Neural progenitor cell (in vitro differentiated cells): ENCODE measurements at regions not wholly inside any gene's neighbourhood (a gene's known extent, or its start where the extent isn't known, plus 50 kb on each side); places are given as distances from the start of the nearest gene placed in this dataset.

Experiments
- DNase-seq: peaks from one replicate; pipeline ENCODE4 v3.0.0-alpha.2; 2016; ENCODE audit warnings: low spot score
- H2AFZ ChIP-seq: fragments of 200-600 bp; sonication (generic); replicated peaks from 2 replicates; pipeline ENCODE4 v1.6.1; 2016; ENCODE audit warnings: antibody characterized with exemption
- H3F3A ChIP-seq: fragments of 200-600 bp; sonication (generic); 2 replicates; pipeline ENCODE4 v1.6.1; 2016; ENCODE audit warnings: antibody characterized with exemption, low read depth
- H3K27ac ChIP-seq: fragments of 200-600 bp; sonication (generic); 2 replicates; pipeline ENCODE4 v1.5.1; 2016; ENCODE audit warnings: mild to moderate bottlenecking
- H3K27me3 ChIP-seq: fragments of 200-600 bp; sonication (generic); 2 replicates; pipeline ENCODE4 v1.6.1; 2016; ENCODE audit warnings: mild to moderate bottlenecking, moderate library complexity
- H3K36me3 ChIP-seq: fragments of 200-600 bp; sonication (generic); 2 replicates; pipeline ENCODE4 v1.5.1; 2016
- H3K4me1 ChIP-seq: fragments of 200-600 bp; sonication (generic); 2 replicates; pipeline ENCODE4 v1.6.1; 2016; ENCODE audit warnings: mixed run types
- H3K4me2 ChIP-seq: fragments of 200-600 bp; sonication (generic); 2 replicates; pipeline ENCODE4 v1.6.1; 2016
- H3K4me3 ChIP-seq: fragments of 200-600 bp; sonication (generic); 2 replicates; pipeline ENCODE4 v1.5.1; 2016
- H3K79me2 ChIP-seq: fragments of 200-600 bp; sonication (generic); 2 replicates; pipeline ENCODE4 v1.6.1; 2016; ENCODE audit warnings: low read depth
- H3K9ac ChIP-seq: fragments of 200-600 bp; sonication (generic); 2 replicates; pipeline ENCODE4 v1.6.1; 2016
- H3K9me3 ChIP-seq: fragments of 200-600 bp; sonication (generic); 2 replicates; pipeline ENCODE4 v1.5.1; 2016; ENCODE audit warnings: low read depth
- H4K20me1 ChIP-seq: fragments of 200-600 bp; sonication (generic); 2 replicates; pipeline ENCODE4 v1.6.1; 2016; ENCODE audit warnings: low read depth
- H3K27ac Mint-ChIP-seq: 3 replicates; pipeline ENCODE4 v1.8.0; 2021; ENCODE audit warnings: mixed read lengths
- H3K27me3 Mint-ChIP-seq: 2 replicates; pipeline ENCODE4 v1.8.0; 2022; ENCODE audit warnings: low read depth, mild to moderate bottlenecking, inconsistent platforms, moderate library complexity, mixed read lengths; ENCODE audit not compliant: insufficient read depth
- H3K36me3 Mint-ChIP-seq: 3 replicates; pipeline ENCODE4 v1.8.0; 2021; ENCODE audit warnings: mixed read lengths
- H3K4me1 Mint-ChIP-seq: 3 replicates; pipeline ENCODE4 v1.8.0; 2021; ENCODE audit warnings: mixed read lengths
- H3K4me3 Mint-ChIP-seq: 3 replicates; pipeline ENCODE4 v1.8.0; 2021; ENCODE audit warnings: mild to moderate bottlenecking, moderate library complexity, mixed read lengths
- H3K9me3 Mint-ChIP-seq: 3 replicates; pipeline ENCODE4 v1.8.0; 2020; ENCODE audit warnings: mixed read lengths
- EZH2 ChIP-seq: fragments of 200-600 bp; sonication (generic); IDR thresholded peaks from 2 replicates; pipeline ENCODE4 v1.6.1; 2017; ENCODE audit warnings: antibody characterized with exemption, mild to moderate bottlenecking, moderate library complexity
- EZH2phosphoT487 ChIP-seq: fragments of 200-600 bp; sonication (generic); IDR thresholded peaks from 2 replicates; pipeline ENCODE4 v1.6.1; 2017; ENCODE audit warnings: antibody characterized with exemption
- TF ChIP-seq, protein P1 (sequence below): fragments of 200-600 bp; sonication (generic); IDR thresholded peaks from 2 replicates; pipeline ENCODE4 v1.5.1; 2017; ENCODE audit warnings: antibody characterized with exemption, mild to moderate bottlenecking

DNA sequence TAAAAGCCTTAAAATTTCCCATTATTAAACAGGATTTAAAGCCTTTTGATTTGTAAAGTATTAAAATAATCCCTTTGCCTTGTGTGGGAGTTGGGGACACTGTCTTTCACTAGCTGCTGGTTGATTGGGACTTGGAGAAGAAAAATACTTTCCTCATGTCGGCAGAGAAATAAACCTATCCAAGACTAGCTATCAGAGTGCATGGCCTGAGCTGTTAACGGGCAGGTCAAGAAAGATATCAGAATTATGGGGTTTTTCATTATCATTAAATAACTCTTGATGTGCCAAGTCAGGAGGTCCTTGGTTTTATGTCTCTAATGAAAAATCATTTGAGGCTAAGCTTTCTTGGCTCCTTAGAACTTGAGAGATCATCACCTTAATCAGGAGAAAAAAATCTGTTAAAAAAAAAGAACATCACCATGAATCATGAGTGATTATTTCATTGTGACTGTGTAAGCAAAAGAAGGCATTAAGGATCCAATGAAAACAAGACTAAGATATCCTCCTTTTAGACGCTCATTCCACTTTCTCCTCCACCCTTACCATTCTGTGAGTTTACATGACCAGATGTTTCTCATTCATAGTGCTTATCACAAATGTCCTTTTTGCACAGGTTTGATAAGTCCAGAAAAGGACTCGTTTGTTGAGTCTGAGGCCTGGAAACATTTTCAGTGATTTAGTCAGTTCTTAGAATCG lies 140.4 kb upstream of the EGFLAM start:
- no peak overlapping the region for H3K4me2 ChIP-seq
- H3K36me3 ChIP-seq: no peaks in the 10 kb centered on the region
- H3K27me3 ChIP-seq: no peaks in the 10 kb centered on the region
- DNase-seq: no peak
- no peak overlapping the region for H3K4me3 ChIP-seq
- no peak overlapping the region for H3K9ac ChIP-seq
- Mint-ChIP-seq H3K27me3 (no peaks in the 10 kb centered on the region), H3K36me3 (no peaks in the 10 kb centered on the region), H3K9me3 (no peaks in the 10 kb centered on the region), H3K4me3 (no peak overlapping the region), H3K4me1 (no peaks in the 10 kb centered on the region), H3K27ac (no peak overlapping the region)
- H3K27ac ChIP-seq: no peak overlapping the region
- H3F3A ChIP-seq: no peaks in the 10 kb centered on the region
- no peaks in the 10 kb centered on the region for H3K4me1 ChIP-seq
- H2AFZ ChIP-seq: no peak overlapping the region
- no peaks in the 10 kb centered on the region for H3K79me2 ChIP-seq
- H4K20me1 ChIP-seq: no peaks in the 10 kb centered on the region
- no peak for TF ChIP-seq EZH2
- TF ChIP-seq, protein P1, sequence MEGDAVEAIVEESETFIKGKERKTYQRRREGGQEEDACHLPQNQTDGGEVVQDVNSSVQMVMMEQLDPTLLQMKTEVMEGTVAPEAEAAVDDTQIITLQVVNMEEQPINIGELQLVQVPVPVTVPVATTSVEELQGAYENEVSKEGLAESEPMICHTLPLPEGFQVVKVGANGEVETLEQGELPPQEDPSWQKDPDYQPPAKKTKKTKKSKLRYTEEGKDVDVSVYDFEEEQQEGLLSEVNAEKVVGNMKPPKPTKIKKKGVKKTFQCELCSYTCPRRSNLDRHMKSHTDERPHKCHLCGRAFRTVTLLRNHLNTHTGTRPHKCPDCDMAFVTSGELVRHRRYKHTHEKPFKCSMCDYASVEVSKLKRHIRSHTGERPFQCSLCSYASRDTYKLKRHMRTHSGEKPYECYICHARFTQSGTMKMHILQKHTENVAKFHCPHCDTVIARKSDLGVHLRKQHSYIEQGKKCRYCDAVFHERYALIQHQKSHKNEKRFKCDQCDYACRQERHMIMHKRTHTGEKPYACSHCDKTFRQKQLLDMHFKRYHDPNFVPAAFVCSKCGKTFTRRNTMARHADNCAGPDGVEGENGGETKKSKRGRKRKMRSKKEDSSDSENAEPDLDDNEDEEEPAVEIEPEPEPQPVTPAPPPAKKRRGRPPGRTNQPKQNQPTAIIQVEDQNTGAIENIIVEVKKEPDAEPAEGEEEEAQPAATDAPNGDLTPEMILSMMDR: no peak
- no peak for TF ChIP-seq EZH2phosphoT487
- no peaks in the 10 kb centered on the region for H3K9me3 ChIP-seq

DNA sequence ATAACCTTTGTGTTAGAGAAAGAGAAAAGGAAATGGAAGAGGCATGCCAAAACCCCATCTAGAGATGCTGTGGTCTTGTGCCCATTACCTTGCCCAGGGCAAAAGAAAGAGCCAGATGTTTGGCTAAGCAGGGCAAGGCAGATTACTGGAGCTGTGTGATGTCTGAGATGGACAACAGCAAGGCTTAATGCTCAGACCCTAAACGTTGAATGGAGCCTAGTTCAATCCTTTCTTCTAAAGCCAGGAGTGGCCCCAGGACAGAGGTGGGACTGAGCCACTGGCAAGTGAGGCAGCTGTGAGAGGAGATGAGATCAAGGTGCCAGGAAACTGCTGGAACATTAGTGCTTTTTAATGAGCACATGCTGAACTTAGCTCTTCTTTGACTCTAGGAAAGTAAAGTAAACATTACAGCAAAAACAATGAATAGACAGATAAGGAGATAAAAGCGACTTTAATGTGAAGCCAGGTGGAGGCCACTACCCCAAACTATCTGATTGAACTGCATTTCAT lies 143.0 kb upstream of the EGFLAM start:
- H3K4me3 Mint-ChIP-seq: no peak overlapping the region
- Histone ChIP-seq H3K27me3 (no peaks in the 10 kb centered on the region), H4K20me1 (no peaks in the 10 kb centered on the region), H3K4me2 (no peak overlapping the region), H3K79me2 (no peaks in the 10 kb centered on the region), H3K36me3 (no peaks in the 10 kb centered on the region), H3F3A (no peaks in the 10 kb centered on the region), H3K9me3 (no peaks in the 10 kb centered on the region), H2AFZ (no peak overlapping the region), H3K4me1 (no peaks in the 10 kb centered on the region), H3K9ac (no peak overlapping the region), H3K4me3 (no peak overlapping the region), H3K27ac (no peak overlapping the region)
- DNase-seq: no peak
- no peaks in the 10 kb centered on the region for H3K4me1 Mint-ChIP-seq
- no peaks in the 10 kb centered on the region for H3K9me3 Mint-ChIP-seq
- TF ChIP-seq, protein P1: no peak
- TF ChIP-seq EZH2phosphoT487: no peak
- no peak for TF ChIP-seq EZH2
- no peaks in the 10 kb centered on the region for H3K27me3 Mint-ChIP-seq
- H3K27ac Mint-ChIP-seq: no peak overlapping the region
- H3K36me3 Mint-ChIP-seq: no peaks in the 10 kb centered on the region

DNA sequence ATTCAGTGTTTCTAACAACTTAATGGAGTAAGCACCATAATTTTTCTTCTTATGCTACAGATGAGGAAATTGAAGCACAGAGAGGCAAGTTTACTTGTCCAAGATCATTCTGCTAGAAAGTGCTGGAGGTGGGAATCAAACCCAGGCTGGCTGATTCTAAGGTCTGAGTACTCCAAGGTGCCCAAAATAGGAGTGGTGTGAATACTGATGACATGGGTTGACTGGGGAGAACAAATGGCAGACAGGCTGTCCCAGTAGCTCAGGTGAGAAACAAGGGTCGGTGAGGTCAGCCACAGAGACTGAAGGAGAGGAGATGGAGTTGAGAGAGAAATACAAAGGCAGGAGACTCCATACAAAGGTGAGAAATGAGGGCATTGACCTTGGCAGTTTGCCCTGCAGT lies 144.5 kb upstream of the EGFLAM start:
- Histone ChIP-seq H3K9ac (no peak overlapping the region), H3K4me1 (no peaks in the 10 kb centered on the region), H3K27me3 (no peaks in the 10 kb centered on the region), H3K4me2 (no peak overlapping the region), H4K20me1 (no peaks in the 10 kb centered on the region), H3F3A (no peaks in the 10 kb centered on the region), H3K36me3 (no peaks in the 10 kb centered on the region), H2AFZ (no peak overlapping the region), H3K27ac (no peak overlapping the region), H3K79me2 (no peaks in the 10 kb centered on the region), H3K4me3 (no peak overlapping the region), H3K9me3 (no peaks in the 10 kb centered on the region)
- no peak for DNase-seq
- no peak overlapping the region for H3K27ac Mint-ChIP-seq
- no peaks in the 10 kb centered on the region for H3K4me1 Mint-ChIP-seq
- H3K9me3 Mint-ChIP-seq: no peaks in the 10 kb centered on the region
- H3K4me3 Mint-ChIP-seq: no peak overlapping the region
- no peaks in the 10 kb centered on the region for H3K36me3 Mint-ChIP-seq
- no peak for TF ChIP-seq EZH2phosphoT487
- TF ChIP-seq EZH2: no peak
- TF ChIP-seq, protein P1: no peak
- no peaks in the 10 kb centered on the region for H3K27me3 Mint-ChIP-seq
